Epithelial cell of esophagus (primary cell): ENCODE measurements at regions not wholly inside any gene's neighbourhood (a gene's known extent, or its start where the extent isn't known, plus 50 kb on each side); places are given as distances from the start of the nearest gene placed in this dataset.

ENCODE experiments used
- DNase-seq: peaks from one replicate; pipeline ENCODE4 v3.0.0; 2010; ENCODE audit warnings: low read depth
- H3K4me3 ChIP-seq: 2 replicates; pipeline ENCODE4 v1.5.1; 2011; ENCODE audit warnings: mild to moderate bottlenecking, low read length, control low read depth
- TF ChIP-seq, protein P1 (sequence below): IDR thresholded peaks from 2 replicates; pipeline ENCODE4 v1.5.1; 2011; ENCODE audit warnings: low read depth, mild to moderate bottlenecking, low read length, control low read depth, inconsistent platforms; ENCODE audit not compliant: insufficient read depth; ENCODE audit errors: missing control alignments

DNA sequence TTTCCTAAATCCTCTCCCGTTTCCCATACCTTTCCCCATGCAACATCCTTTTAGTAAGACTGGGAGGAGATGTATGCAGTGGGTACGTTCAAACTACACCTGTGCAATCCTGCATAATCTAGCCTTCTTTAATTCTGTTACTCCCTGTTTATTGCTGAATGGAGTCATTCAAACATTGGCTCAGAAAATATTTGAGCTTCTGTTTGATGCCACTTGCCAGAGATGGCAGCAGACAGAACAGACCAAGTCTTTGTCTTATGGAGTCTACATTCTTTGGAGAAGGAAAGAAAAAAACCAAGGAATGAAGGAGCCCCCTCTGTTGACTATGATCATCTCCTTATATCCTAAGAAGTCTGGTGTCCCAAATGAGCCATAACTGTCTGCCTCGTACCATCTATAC, 288.8 kb downstream of the HAPSTR1 start:
- no peak overlapping the region for H3K4me3 ChIP-seq
- no peak for DNase-seq
- TF ChIP-seq, protein P1, sequence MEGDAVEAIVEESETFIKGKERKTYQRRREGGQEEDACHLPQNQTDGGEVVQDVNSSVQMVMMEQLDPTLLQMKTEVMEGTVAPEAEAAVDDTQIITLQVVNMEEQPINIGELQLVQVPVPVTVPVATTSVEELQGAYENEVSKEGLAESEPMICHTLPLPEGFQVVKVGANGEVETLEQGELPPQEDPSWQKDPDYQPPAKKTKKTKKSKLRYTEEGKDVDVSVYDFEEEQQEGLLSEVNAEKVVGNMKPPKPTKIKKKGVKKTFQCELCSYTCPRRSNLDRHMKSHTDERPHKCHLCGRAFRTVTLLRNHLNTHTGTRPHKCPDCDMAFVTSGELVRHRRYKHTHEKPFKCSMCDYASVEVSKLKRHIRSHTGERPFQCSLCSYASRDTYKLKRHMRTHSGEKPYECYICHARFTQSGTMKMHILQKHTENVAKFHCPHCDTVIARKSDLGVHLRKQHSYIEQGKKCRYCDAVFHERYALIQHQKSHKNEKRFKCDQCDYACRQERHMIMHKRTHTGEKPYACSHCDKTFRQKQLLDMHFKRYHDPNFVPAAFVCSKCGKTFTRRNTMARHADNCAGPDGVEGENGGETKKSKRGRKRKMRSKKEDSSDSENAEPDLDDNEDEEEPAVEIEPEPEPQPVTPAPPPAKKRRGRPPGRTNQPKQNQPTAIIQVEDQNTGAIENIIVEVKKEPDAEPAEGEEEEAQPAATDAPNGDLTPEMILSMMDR: no peak

DNA sequence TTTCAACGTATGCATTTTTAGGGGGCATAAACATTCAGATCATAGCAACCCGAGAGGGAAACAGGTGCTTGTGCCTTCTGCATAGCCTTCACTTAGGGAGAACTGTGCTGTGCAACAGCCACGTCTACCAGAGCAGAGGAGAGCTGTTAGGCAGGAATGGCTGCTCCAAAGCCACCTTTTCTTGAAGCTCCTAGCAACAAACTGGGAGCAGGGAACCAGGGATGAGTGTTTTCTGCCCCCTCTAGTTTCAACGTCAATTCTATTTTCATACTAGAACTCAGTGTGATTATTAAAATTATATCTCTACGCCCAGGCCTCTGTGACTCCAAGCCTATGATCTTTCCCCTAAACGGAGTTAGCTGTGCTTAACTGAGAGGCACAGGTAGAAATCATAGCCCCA, 290.0 kb downstream of the HAPSTR1 start:
- H3K4me3 ChIP-seq: no peak overlapping the region
- DNase-seq: no peak
- TF ChIP-seq, protein P1: no peak

DNA sequence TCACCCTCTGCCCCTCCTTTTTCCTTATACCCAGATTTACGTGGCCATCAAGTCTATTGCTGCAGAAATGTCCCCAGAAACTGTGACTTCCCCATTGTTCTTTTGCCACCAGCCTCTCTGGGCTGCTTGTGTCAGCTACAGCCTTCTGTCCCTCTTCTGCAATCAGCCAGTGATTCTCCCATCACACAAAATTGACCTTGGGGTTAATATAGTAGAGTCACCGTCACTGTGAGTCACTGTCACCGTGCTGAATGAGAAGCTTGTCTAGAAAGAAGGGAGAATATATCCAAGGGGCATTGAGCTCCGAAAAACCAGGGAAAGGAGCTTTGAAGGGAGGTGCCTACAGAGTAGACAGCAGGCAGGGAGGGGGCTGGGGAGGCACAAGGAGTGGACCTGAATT, 290.5 kb downstream of the HAPSTR1 start:
- no peak overlapping the region for H3K4me3 ChIP-seq
- TF ChIP-seq, protein P1: no peak
- DNase-seq: no peak

DNA sequence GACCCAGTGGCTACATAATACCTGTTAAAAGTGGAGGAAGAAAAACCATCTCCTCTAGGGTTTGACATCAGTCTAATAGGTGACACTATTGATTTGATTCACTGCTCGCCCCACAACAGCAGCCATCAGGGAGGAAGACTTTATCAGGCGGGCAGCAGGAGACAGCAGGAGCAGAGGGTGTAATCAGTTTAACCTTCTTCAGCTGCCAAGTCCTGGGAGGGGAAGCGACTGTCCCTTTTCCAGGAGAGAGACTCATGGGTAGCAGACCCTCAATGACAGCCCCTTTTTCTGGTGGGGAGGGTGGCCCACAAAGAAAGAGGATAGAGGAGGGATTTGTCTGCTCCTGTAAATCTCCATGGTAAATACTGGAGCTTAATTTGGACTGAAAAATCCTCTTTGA, 291.8 kb downstream of the HAPSTR1 start:
- TF ChIP-seq, protein P1: no peak
- no peak for DNase-seq
- H3K4me3 ChIP-seq: no peak overlapping the region

- TF ChIP-seq, protein P1: no peak
- DNase-seq: no peak
- H3K4me3 ChIP-seq: no peak overlapping the region
These were observed 292.7 kb downstream of the HAPSTR1 start for GRCh38 chr16:9384141-9384540.

DNA sequence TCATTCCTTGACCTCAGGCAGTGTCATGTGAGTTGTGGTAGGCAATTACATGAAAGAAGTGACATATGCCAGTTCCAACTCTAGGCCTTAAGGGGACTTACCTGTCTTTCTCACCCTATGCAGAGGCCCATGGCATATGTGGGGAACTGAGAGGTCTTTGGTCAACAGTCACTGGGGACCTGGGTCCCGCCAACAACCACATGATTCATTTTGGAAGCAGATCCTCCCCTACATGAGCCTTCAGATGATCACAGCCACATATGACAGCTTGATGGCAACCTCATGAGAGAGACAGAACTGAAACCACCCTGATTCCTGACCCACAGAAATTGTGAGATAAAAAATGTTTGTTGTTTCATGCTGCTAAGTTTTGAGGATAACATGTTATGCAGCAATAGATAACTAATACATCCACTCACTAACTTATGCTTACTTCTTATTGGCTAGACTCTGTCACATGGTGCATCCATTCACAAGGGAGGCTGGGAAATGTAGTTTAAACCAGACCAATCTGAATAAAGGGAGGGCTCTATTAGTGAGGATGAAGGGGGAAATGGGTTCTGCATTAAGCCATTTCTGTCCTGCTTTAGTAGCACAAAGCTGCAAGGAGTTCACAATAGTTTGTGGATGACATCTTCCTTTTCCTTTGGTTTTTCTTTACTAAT, 298.2 kb downstream of the HAPSTR1 start:
- no peak for DNase-seq
- TF ChIP-seq, protein P1: no peak
- H3K4me3 ChIP-seq: no peak overlapping the region

DNA sequence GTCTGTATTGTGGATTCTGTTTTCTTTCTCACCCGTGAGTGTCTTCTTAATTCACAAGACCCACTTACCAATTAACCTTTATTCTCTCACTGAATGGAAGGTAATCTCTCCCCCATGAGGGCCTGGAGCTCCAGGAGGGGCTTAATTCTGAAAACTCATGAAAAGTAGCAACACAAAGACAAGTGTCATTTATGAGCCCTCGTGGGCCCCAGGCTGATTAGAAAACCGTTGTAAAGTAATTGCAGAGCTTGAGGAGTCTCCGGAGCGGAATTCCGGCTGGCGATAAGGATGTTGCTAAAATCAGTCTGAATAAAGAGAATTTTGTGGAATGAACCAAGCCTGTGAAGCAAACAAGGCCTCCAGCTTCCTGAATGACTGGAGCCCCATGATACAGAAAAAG, 301.5 kb downstream of the HAPSTR1 start:
- H3K4me3 ChIP-seq: no peak overlapping the region
- TF ChIP-seq, protein P1: no peak
- no peak for DNase-seq
